LNCAP (cell line): ENCODE measurements at regions not wholly inside any gene's neighbourhood (a gene's known extent, or its start where the extent isn't known, plus 50 kb on each side); places are given as distances from the start of the nearest gene placed in this dataset.

Experiments
- TF ChIP-seq, protein P1 (sequence below): fragments of 450-650 bp; IDR thresholded peaks from 2 replicates; pipeline ENCODE4 v1.5.1; 2017; ENCODE audit warnings: mild to moderate bottlenecking

DNA sequence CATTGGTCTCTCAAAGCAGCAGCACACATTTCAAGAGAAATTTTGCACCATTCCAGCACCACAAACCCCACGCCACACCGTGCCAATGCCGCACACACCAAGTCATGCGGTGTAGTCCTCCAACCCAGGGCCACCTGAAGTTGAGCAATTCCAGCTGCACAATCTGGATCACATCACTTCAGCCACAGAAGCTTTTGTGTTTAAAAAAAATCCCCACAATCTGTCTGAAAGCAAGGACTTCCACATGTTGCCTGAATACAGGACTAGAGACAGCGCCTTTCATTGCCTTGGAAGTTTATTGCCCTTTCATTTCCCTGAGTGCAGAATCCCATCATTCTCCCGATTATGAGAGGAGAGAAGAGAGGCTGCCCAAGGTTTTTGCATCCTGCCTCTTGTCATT is 175.6 kb upstream of the BCL6 start:
- TF ChIP-seq, protein P1, sequence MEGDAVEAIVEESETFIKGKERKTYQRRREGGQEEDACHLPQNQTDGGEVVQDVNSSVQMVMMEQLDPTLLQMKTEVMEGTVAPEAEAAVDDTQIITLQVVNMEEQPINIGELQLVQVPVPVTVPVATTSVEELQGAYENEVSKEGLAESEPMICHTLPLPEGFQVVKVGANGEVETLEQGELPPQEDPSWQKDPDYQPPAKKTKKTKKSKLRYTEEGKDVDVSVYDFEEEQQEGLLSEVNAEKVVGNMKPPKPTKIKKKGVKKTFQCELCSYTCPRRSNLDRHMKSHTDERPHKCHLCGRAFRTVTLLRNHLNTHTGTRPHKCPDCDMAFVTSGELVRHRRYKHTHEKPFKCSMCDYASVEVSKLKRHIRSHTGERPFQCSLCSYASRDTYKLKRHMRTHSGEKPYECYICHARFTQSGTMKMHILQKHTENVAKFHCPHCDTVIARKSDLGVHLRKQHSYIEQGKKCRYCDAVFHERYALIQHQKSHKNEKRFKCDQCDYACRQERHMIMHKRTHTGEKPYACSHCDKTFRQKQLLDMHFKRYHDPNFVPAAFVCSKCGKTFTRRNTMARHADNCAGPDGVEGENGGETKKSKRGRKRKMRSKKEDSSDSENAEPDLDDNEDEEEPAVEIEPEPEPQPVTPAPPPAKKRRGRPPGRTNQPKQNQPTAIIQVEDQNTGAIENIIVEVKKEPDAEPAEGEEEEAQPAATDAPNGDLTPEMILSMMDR, result no peak

DNA sequence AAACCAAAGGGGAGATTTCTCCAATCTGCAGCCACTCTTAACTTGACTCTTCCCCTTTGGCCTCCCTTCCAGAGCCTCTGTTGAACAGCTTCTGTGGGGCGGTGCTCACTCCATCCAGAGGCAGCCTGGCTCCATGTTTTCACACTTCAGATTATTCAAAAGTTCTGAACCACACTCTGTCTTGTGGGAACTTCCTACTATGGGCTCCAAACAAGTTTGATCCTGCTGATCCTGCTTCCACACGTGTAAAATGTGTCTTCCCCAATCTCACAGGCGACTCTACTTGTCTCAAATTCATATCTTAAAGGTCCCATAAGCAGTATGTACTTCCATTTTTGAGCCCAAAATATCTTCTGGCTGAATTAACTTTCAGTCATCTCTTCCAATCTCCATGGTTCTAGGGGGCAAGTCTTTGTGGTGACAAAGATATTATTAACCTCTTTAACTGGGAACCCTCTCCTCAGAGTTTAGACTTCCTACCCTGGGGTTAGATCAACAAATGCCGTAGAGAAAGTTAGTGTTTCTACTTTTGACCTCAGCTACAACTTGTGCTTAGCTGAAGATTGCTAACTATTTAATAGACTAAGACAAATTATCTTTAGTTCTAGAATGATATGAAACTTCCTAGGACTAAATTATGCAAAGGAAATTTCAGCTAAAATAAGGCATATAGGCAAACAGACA is 176.3 kb upstream of the BCL6 start:
- TF ChIP-seq, protein P1, result no peak

DNA sequence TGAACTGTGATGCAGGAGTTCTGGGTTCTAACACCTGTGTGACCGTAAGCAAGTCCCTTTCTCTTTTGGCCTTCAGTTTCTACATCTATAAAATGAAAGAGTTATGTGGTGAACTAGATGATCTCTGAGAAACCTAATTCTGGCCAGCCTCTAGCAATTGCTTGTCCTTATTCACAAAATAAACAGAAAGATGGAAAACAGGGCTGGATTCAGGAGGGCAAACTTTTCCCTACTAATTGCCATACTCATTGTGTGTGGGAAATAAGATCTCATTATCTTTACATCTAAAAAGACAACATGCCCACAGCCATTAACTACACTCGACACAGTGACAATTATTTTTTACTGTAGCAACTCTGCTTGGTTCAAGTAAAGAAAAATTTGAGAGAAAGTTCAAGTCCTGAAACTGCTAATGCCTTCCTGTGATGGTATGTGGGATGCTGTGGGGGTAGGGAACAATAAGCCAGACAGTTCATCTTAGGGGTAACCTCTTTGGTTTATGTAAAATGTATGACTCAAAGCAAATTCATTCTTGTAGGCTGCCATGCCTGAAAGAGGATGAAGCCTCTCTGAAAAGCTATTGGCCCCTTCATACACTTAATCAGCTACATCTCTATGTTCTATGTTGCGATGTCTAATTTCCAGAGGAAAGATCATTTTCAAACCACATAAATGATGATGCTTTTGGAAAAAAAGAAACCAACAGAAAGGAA is 177.6 kb upstream of the BCL6 start:
- TF ChIP-seq, protein P1, result no peak

DNA sequence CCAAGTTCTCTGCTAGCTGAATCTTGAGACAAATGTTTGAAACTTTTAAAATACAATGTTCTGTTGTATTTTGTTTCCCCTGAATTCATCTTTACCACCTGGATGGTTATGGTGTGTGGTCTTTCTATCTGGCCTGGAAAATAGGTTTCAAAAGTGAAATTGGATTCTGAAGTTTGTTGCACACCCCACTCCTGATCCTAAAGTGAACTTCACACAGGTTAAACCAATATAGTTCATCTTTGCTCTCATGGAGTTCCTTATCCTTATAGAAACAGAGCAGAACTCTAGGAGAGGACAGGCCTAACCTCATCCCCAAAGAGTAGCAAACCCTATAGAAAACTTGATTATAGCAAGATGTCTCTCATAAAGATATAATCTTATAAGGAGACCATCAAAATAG is 179.4 kb upstream of the BCL6 start:
- TF ChIP-seq, protein P1, result no peak

DNA sequence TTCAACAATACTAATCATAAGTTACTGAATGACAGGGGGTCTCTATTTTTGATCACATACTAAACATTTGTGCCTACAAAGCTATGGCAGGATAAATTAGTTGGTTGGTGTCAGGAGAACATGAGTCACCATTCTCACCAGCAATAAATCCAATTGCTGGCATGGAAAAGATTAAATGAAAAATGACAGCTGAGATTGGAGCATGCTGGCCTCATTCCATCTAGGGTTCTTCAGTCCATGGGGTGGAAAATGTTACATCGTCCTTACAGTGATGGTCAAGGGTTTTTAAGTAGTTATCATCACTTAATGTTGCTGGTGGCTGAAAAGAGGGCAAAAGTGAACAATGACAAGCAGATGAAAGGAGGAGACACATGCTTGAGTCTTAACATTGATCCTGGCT is 180.1 kb upstream of the BCL6 start:
- TF ChIP-seq, protein P1, result no peak

DNA sequence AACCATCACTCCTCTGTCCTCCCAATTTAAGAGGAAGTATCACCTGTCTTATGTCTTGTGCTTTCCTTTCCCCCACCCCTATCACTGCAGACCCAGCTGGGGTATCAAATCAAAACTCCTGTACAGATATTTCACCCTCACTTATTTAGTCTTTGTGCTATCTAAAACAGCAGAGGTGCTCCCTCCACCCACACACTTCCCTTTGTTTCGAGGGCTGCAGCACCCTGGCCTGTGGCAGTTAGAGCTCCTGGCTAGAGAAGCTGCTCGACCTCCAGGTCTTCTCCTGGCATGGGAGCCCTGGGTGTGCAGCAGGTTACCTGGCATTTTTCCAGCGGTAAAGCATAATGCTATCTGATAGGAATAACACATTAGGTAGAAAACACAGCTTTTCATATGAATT is 181.4 kb upstream of the BCL6 start:
- TF ChIP-seq, protein P1, result no peak

DNA sequence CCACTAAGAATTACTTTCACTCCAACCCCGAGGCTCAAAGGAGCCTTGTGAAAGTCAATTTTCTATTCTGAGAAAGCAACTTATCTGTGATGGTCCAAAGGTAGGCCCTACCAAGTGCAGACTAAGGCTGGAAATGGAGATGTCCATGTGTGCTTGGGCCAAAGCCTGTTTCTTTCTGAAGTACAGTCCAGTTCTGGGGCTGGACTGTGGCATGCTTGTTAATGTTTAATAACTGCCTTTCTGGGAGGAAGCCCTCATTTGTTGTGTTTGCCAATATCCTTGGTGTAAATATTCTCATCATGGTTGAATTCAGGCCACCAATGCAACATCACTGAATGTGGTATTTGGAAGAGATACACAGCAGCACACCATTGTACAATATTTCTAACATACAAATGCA is 182.3 kb upstream of the BCL6 start:
- TF ChIP-seq, protein P1, result no peak
